Spleen (tissue), 11 donors: ENCODE measurements at regions not wholly inside any gene's neighbourhood (a gene's known extent, or its start where the extent isn't known, plus 50 kb on each side); places are given as distances from the start of the nearest gene placed in this dataset.

Experiments
- DNase-seq: peaks from one replicate; pipeline ENCODE4 v3.0.0-alpha.2; 2020
- H3K27ac ChIP-seq, 8 donors: fragments of 200-600 bp; sonication (generic) in 7 of 8; 1 replicate in 4 of 8; 2 replicates in 4 of 8; pipeline versions ENCODE4 v1.5.0 to v1.8.0; 2016 to 2021; ENCODE audit warnings: inconsistent platforms in 4 of 8, mild to moderate bottlenecking in 4 of 8, moderate library complexity in 1 of 8
- H3K27me3 ChIP-seq, 7 donors: fragments of 200-600 bp; sonication (generic) in 6 of 7; replicated peaks in 1 of 7; 1 replicate in 4 of 7; 2 replicates in 3 of 7; pipeline versions ENCODE4 v1.5.0 to v1.8.0; 2016 to 2021; ENCODE audit warnings: inconsistent platforms in 3 of 7, mild to moderate bottlenecking in 1 of 7
- H3K36me3 ChIP-seq, 6 donors: fragments of 200-600 bp; sonication (generic) in 5 of 6; 1 replicate in 4 of 6; 2 replicates in 2 of 6; pipeline versions ENCODE4 v1.5.0 to v1.8.0; 2016 to 2021; ENCODE audit warnings: inconsistent platforms in 2 of 6
- H3K4me1 ChIP-seq, 6 donors: fragments of 200-600 bp; sonication (generic) in 5 of 6; 1 replicate in 3 of 6; 2 replicates in 3 of 6; pipeline versions ENCODE4 v1.5.0 to v1.8.0; 2016 to 2021; ENCODE audit warnings: inconsistent platforms in 3 of 6
- H3K4me3 ChIP-seq, 8 donors: fragments of 200-600 bp; sonication (generic) in 7 of 8; 1 replicate in 4 of 8; 2 replicates in 4 of 8; pipeline versions ENCODE4 v1.5.0 to v1.8.0; 2016 to 2021; ENCODE audit warnings: inconsistent platforms in 4 of 8, mild to moderate bottlenecking in 4 of 8, moderate library complexity in 2 of 8
- H3K9me3 ChIP-seq, 8 donors: fragments of 200-600 bp; sonication (generic) in 7 of 8; 1 replicate in 4 of 8; 2 replicates in 4 of 8; pipeline versions ENCODE4 v1.5.0 to v1.8.0; 2016 to 2021; ENCODE audit warnings: inconsistent platforms in 4 of 8
- CTCF ChIP-seq, 11 experiments: fragments of 200-600 bp in 7 of 11; fragments of 450-650 bp in 4 of 11; sonication (generic) in 4 of 11; IDR thresholded peaks in 8 of 11; conservative IDR thresholded peaks in 3 of 11; 1 replicate in 7 of 11; 2 replicates in 4 of 11; pipeline versions ENCODE4 v1.4.0 to v1.8.0; 2016 to 2021; ENCODE audit warnings: antibody characterized with exemption in 11 of 11, inconsistent platforms in 4 of 11, mild to moderate bottlenecking in 1 of 11
- POLR2A ChIP-seq, 3 donors: fragments of 450-650 bp; IDR thresholded peaks; one replicate each; pipeline ENCODE4 v1.5.1; 2017; ENCODE audit warnings: antibody characterized with exemption in 3 of 3, mild to moderate bottlenecking in 1 of 3
- POLR2AphosphoS5 ChIP-seq, 3 donors: sonication (generic); formaldehyde crosslinking; IDR thresholded peaks; one replicate each; pipeline ENCODE4 v1.5.1; 2017; ENCODE audit warnings: antibody characterized with exemption in 3 of 3
- WGBS, 5 donors: extraction: QIAGEN DNeasy Blood & Tissue Kit in 3 of 5; methylation state at CpG; one replicate each; pipeline versions ENCODE4 v1.1.5 to v1.1.7; 2013 to 2018; 5-methylcytosine and 5-hydroxymethylcytosine counted together
- intact Hi-C: fragments of 100-400 bp; cut with DNase I; formaldehyde crosslinking; loops from one replicate; pipeline ENCODE4 v1.15.0; 2023; ENCODE audit warnings: low total_unique reads
- donor health status: healthy with polysubstance abuse.
- donor health status: DM: no; HTN: no; CAD: no; lungs with moderate emphysema.
- donor health status: DM: no; HTN: no; CAD: no.
- donor health status: Bipolar disorder and iron deficiency.
- donor health status: healthy.
- donor health status: DM: no; HTN: no; CAD: no.
- donor health status: DM: yes; HTN: yes; CAD: no.

- no peak overlapping the region for H3K4me3 ChIP-seq
- WGBS, 5 donors, result 88 to 94% (median 92%) methylated on average over 7 of the region's 7 CpGs; no CpG with 5 or more reads in 1 of the 5 donors
- peaks cover 3 to 22% (median 10%) of the 10 kb centered on the region in 8 donors for H3K9me3 ChIP-seq
- no peaks in the 10 kb centered on the region for H3K36me3 ChIP-seq
- H3K4me1 ChIP-seq, result peaks cover 0 to 22% (median 9%) of the 10 kb centered on the region in 6 donors
- H3K27ac ChIP-seq, result no peak overlapping the region
- peaks cover 0 to 4% (median 0%) of the 10 kb centered on the region in 7 donors for H3K27me3 ChIP-seq
- TF ChIP-seq POLR2A (IDR thresholded peaks at IDR 0.05), result no peak
- TF ChIP-seq POLR2AphosphoS5 (IDR thresholded peaks at IDR 0.05), result no peak
- no peak for TF ChIP-seq CTCF (IDR thresholded peaks at IDR 0.05 in 8 of 11, conservative IDR thresholded peaks at IDR 0.05 in 3 of 11)
- intact Hi-C loops, result no loop called here
- peak; percentile 51 for DNase-seq
Measured at GRCh38 chrX:40182095-40182494, 84.3 kb upstream of the BCOR start.

DNA sequence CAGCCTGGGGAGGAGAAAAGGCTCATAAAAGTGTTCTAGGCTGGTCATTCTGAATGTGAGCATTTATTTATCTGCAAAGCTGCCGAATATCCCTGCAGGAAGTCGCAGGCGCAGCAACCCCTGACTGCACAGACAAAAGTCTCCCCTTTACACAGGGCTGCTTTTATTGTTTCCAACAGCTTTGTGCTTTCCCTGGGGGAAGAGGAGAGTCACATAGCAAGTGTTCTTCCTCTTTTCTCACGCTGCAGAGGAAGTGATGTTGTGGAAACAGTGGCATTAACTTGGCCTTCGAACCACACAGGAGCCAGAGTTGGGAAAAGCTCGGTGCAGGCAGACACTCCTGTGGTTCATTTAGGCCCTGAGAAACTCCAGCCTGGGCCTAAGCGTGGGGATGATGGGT, 81.5 kb upstream of the BCOR start:
- Histone ChIP-seq H3K4me3 (no peak overlapping the region), H3K36me3 (no peaks in the 10 kb centered on the region), H3K27me3 (peaks cover 0 to 25% (median 0%) of the 10 kb centered on the region in 7 donors), H3K9me3 (peaks cover 0 to 9% (median 0%) of the 10 kb centered on the region in 8 donors), H3K4me1 (peaks cover 0 to 32% (median 13%) of the 10 kb centered on the region in 6 donors), H3K27ac (peak overlapping the region in 5 of 8 donors; percentile 22 to 68 (median 39))
- 41 to 57% (median 50%) methylated on average over 2 to 7 of the region's 7 CpGs for WGBS, 5 donors
- no peak for TF ChIP-seq POLR2A (IDR thresholded peaks at IDR 0.05)
- peak in 1 of 3 donors; percentile 35 for TF ChIP-seq POLR2AphosphoS5 (IDR thresholded peaks at IDR 0.05)
- no peak for TF ChIP-seq CTCF (IDR thresholded peaks at IDR 0.05 in 8 of 11, conservative IDR thresholded peaks at IDR 0.05 in 3 of 11)
- intact Hi-C loops, result no loop called here
- DNase-seq, result peak; percentile 49

DNA sequence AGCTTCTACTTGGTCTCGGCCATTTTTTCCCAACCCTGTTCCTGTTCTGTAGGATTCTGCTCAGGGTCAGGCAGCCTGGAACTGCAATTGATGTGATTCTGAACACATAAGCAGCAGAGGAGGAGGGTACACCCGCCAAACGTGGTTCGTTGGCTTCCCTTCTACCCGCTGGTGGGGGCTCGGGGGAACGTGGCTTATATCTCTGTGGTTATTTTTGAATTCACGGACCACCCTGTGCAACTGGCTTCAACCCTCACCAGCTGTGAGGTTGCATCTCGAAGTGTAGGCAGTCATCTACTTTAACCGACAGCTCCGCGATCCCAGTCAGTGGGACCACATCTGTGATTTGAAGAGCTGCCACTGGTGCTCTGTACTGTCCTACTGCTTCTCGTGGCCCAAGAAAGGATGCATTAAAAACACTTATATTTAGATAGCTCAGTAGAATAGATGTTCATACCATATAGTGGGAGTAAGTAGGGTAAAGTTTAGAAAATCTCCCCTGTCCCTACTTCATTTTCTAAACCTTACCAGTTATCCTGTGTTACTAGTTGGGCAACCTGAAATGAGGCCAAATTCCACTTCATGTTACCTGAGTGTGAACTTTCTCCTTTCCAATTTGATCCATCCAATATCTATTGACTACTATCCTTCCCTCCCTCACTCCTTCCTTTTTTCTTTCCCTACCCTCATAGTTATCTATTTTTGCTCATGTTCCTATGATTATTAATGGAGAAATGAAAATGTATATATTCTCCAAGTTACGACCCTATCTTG, 80.4 kb upstream of the BCOR start:
- H3K4me3 ChIP-seq, result no peak overlapping the region
- H3K27ac ChIP-seq, result peak overlapping the region in 5 of 8 donors; percentile 98 to 99 (median 98)
- DNase-seq, result peak; percentile 66
- no peak for TF ChIP-seq CTCF (IDR thresholded peaks at IDR 0.05 in 8 of 11, conservative IDR thresholded peaks at IDR 0.05 in 3 of 11)
- TF ChIP-seq POLR2A (IDR thresholded peaks at IDR 0.05), result no peak
- WGBS, 5 donors, result 50 to 70% (median 55%) methylated on average over 11 to 14 of the region's 14 CpGs
- H3K9me3 ChIP-seq, result peaks cover 0 to 8% (median 0%) of the 10 kb centered on the region in 8 donors
- H3K36me3 ChIP-seq, result no peaks in the 10 kb centered on the region
- H3K27me3 ChIP-seq, result peaks cover 0 to 37% (median 0%) of the 10 kb centered on the region in 7 donors
- peaks cover 0 to 44% (median 24%) of the 10 kb centered on the region in 6 donors for H3K4me1 ChIP-seq
- intact Hi-C loops, result no loop called here

GRCh38 chrX:40177489-40177888, 79.7 kb upstream of the BCOR start:
- Histone ChIP-seq H3K9me3 (peaks cover 0 to 8% (median 0%) of the 10 kb centered on the region in 8 donors), H3K4me1 (peaks cover 0 to 50% (median 31%) of the 10 kb centered on the region in 6 donors), H3K4me3 (peak overlapping the region in 7 of 8 donors; percentile 21 to 74 (median 52)), H3K27me3 (peaks cover 0 to 43% (median 3%) of the 10 kb centered on the region in 7 donors), H3K27ac (peak overlapping the region; percentile 94 to 99 (median 98)), H3K36me3 (no peaks in the 10 kb centered on the region)
- DNase-seq, result no peak
- TF ChIP-seq POLR2AphosphoS5 (IDR thresholded peaks at IDR 0.05), result no peak
- no peak for TF ChIP-seq POLR2A (IDR thresholded peaks at IDR 0.05)
- TF ChIP-seq CTCF (IDR thresholded peaks at IDR 0.05 in 8 of 11, conservative IDR thresholded peaks at IDR 0.05 in 3 of 11), result no peak
- 59 to 82% (median 79%) methylated on average over 2 of the region's 2 CpGs for WGBS, 5 donors
- intact Hi-C loops, result no loop called here
